Testis (tissue), 2 donors: ENCODE measurements at regions not wholly inside any gene's neighbourhood (a gene's known extent, or its start where the extent isn't known, plus 50 kb on each side); places are given as distances from the start of the nearest gene placed in this dataset.

Experiments used
- DNase-seq: peaks from one replicate; pipeline ENCODE4 v3.0.0-alpha.2; 2019
- H3K27ac ChIP-seq, 2 donors: fragments of 200-600 bp; sonication (generic); one replicate each; pipeline ENCODE4 v1.5.1; 2019
- H3K27me3 ChIP-seq: fragments of 200-600 bp; sonication (generic); one replicate; pipeline ENCODE4 v1.5.1; 2019
- H3K36me3 ChIP-seq: fragments of 200-600 bp; sonication (generic); one replicate; pipeline ENCODE4 v1.5.1; 2017; ENCODE audit warnings: low read depth; ENCODE audit errors: missing control alignments
- H3K4me1 ChIP-seq: fragments of 200-600 bp; sonication (generic); one replicate; pipeline ENCODE4 v1.5.1; 2019
- H3K4me3 ChIP-seq, 2 donors: fragments of 200-600 bp; sonication (generic); one replicate each; pipeline ENCODE4 v1.5.1; 2017 to 2019
- H3K9me3 ChIP-seq: fragments of 200-600 bp; sonication (generic); one replicate; pipeline ENCODE4 v1.5.1; 2017
- CTCF ChIP-seq, 3 experiments: fragments of 450-650 bp in 2 of 3; fragments of 200-600 bp in 1 of 3; sonication (generic) in 1 of 3; IDR thresholded peaks; one replicate each; pipeline ENCODE4 v1.5.1; 2016 to 2019; ENCODE audit warnings: antibody characterized with exemption in 3 of 3, mild to moderate bottlenecking in 2 of 3, moderate library complexity in 1 of 3
- POLR2A ChIP-seq: fragments of 450-650 bp; IDR thresholded peaks from one replicate; pipeline ENCODE4 v1.6.1; 2017; ENCODE audit warnings: antibody characterized with exemption, mild to moderate bottlenecking, moderate library complexity
- WGBS, 2 donors: methylation state at CpG; one replicate each; pipeline ENCODE4 v1.1.5; 2018; 5-methylcytosine and 5-hydroxymethylcytosine counted together
- intact Hi-C: fragments of 100-400 bp; cut with DNase I; formaldehyde crosslinking; loops from one replicate; pipeline ENCODE4 v1.15.1; 2023; ENCODE audit warnings: low total_unique reads

GRCh38 chr16:72389791-72390190, 217.8 kb upstream of the PMFBP1 start:
- DNase-seq = no peak
- Histone ChIP-seq H3K27ac (no peak overlapping the region), H3K4me1 (no peaks in the 10 kb centered on the region), H3K4me3 (no peak overlapping the region), H3K27me3 (no peaks in the 10 kb centered on the region), H3K9me3 (no peaks in the 10 kb centered on the region), H3K36me3 (no peaks in the 10 kb centered on the region)
- 89 to 93% methylated on average over 3 of the region's 3 CpGs for WGBS, 2 donors
- TF ChIP-seq CTCF (IDR thresholded peaks at IDR 0.05) (no peak), POLR2A (no peak)
- intact Hi-C loops = no loop called here

- Histone ChIP-seq H3K27ac (no peak overlapping the region), H3K36me3 (no peaks in the 10 kb centered on the region), H3K4me1 (no peaks in the 10 kb centered on the region), H3K4me3 (no peak overlapping the region), H3K9me3 (no peaks in the 10 kb centered on the region), H3K27me3 (no peaks in the 10 kb centered on the region)
- intact Hi-C loops = no loop called here
- DNase-seq = no peak
- TF ChIP-seq CTCF (IDR thresholded peaks at IDR 0.05) (no peak), POLR2A (no peak)
Observed at GRCh38 chr16:72388007-72388406, 216.1 kb upstream of the PMFBP1 start.

- DNase-seq = no peak
- intact Hi-C loops = no loop called here
- TF ChIP-seq POLR2A (no peak), CTCF (IDR thresholded peaks at IDR 0.05) (no peak)
- Histone ChIP-seq H3K27me3 (no peaks in the 10 kb centered on the region), H3K4me1 (no peaks in the 10 kb centered on the region), H3K4me3 (no peak overlapping the region), H3K36me3 (no peaks in the 10 kb centered on the region), H3K27ac (no peak overlapping the region), H3K9me3 (no peaks in the 10 kb centered on the region)
- 91% methylated on average over 5 of the region's 5 CpGs for WGBS, 2 donors
Observed at GRCh38 chr16:72384651-72385050, 212.7 kb upstream of the PMFBP1 start.

GRCh38 chr16:72380283-72380682, 208.3 kb upstream of the PMFBP1 start:
- no peaks in the 10 kb centered on the region for H3K9me3 ChIP-seq
- no peak for DNase-seq
- no peak for TF ChIP-seq CTCF (IDR thresholded peaks at IDR 0.05)
- no peak for TF ChIP-seq POLR2A
- no peak overlapping the region for H3K27ac ChIP-seq
- no peaks in the 10 kb centered on the region for H3K36me3 ChIP-seq
- 65 to 74% methylated on average over 1 of the region's 1 CpG for WGBS, 2 donors
- H3K4me3 ChIP-seq = no peak overlapping the region
- intact Hi-C loops = no loop called here
- H3K4me1 ChIP-seq = no peaks in the 10 kb centered on the region
- H3K27me3 ChIP-seq = no peaks in the 10 kb centered on the region

GRCh38 chr16:72373201-72373600, 201.2 kb upstream of the PMFBP1 start:
- 84 to 85% methylated on average over 2 of the region's 2 CpGs for WGBS, 2 donors
- Histone ChIP-seq H3K36me3 (no peaks in the 10 kb centered on the region), H3K27me3 (no peaks in the 10 kb centered on the region), H3K4me3 (no peak overlapping the region), H3K4me1 (no peaks in the 10 kb centered on the region), H3K27ac (no peak overlapping the region), H3K9me3 (no peaks in the 10 kb centered on the region)
- intact Hi-C loops = no loop called here
- TF ChIP-seq POLR2A = no peak
- TF ChIP-seq CTCF (IDR thresholded peaks at IDR 0.05) = no peak
- no peak for DNase-seq
